ENCODE measurements at regions not wholly inside any gene's neighbourhood (a gene's known extent, or its start where the extent isn't known, plus 50 kb on each side); places are given as distances from the start of the nearest gene placed in this dataset.
"Not testable (repeated sequence)": the region's sequence is repeated elsewhere in the genome, so short reads cannot be mapped to it uniquely, and the experiment has no call there.

GRCh38 chr4:59676389-59676788, 1523.7 kb upstream of the ADGRL3 start (continued):
- no peak for TF ChIP-seq STAT1 (IDR thresholded peaks at IDR 0.05; ENCODE audit: unreplicated experiment)
- no peak for TF ChIP-seq CREB1 (CRISPR knock-in tag; IDR thresholded peaks at IDR 0.05; ENCODE audit: low read depth)
- no peak for TF ChIP-seq EZH2 (IDR thresholded peaks at IDR 0.05; ENCODE audit: low read depth, unreplicated experiment)
- no peak for TF ChIP-seq POLR2AphosphoS5 (IDR thresholded peaks at IDR 0.05; ENCODE audit: low read depth)
- no peak for TF ChIP-seq CTCF (conservative IDR thresholded peaks at IDR 0.05; ENCODE audit: low read depth in 2 of 2)
- TF ChIP-seq ZNF114 (CRISPR knock-in tag; IDR thresholded peaks at IDR 0.05): no peak

- not testable (repeated sequence) for DNase-seq (ENCODE audit: low spot score); H3K36me3 Mint-ChIP-seq (ENCODE audit: low read depth); H3K36me3 ChIP-seq (ENCODE audit: insufficient read depth); H3K27ac Mint-ChIP-seq; H3K4me3 ChIP-seq; H3K9me2 ChIP-seq (ENCODE audit: insufficient read depth); H3K4me3 Mint-ChIP-seq; H3K4me2 ChIP-seq; ATAC-seq; H4K20me1 ChIP-seq (replicated peaks; ENCODE audit: insufficient read depth); H3F3A ChIP-seq (replicated peaks; ENCODE audit: low read depth); H3K4me1 Mint-ChIP-seq; H3K27me3 ChIP-seq (ENCODE audit: insufficient read depth); H3K79me2 ChIP-seq (replicated peaks; ENCODE audit: insufficient read depth); H2AFZ ChIP-seq; H3K27me3 Mint-ChIP-seq (ENCODE audit: insufficient read depth, low read depth, poor library complexity); H3K4me1 ChIP-seq (ENCODE audit: insufficient read depth); H3K27ac ChIP-seq (ENCODE audit: low read depth); H3K9me3 Mint-ChIP-seq
Measured at GRCh38 chr4:59676992-59677391, 1523.1 kb upstream of the ADGRL3 start.

- H3K4me2 ChIP-seq: no peak overlapping the region
- no peaks in the 10 kb centered on the region for H3F3A ChIP-seq (replicated peaks; ENCODE audit: low read depth)
- no peaks in the 10 kb centered on the region for H3K36me3 ChIP-seq (ENCODE audit: insufficient read depth)
- H3K27me3 ChIP-seq (ENCODE audit: insufficient read depth): no peaks in the 10 kb centered on the region
- H3K9me3 Mint-ChIP-seq: no peaks in the 10 kb centered on the region
- H3K4me3 ChIP-seq: no peak overlapping the region
- no peaks in the 10 kb centered on the region for H3K27me3 Mint-ChIP-seq (ENCODE audit: insufficient read depth, low read depth, poor library complexity)
- no peaks in the 10 kb centered on the region for H4K20me1 ChIP-seq (replicated peaks; ENCODE audit: insufficient read depth)
- H3K4me1 Mint-ChIP-seq: no peaks in the 10 kb centered on the region
- H3K27ac ChIP-seq (ENCODE audit: low read depth): no peak overlapping the region
- no peak overlapping the region for H2AFZ ChIP-seq
- no peaks in the 10 kb centered on the region for H3K79me2 ChIP-seq (replicated peaks; ENCODE audit: insufficient read depth)
- H3K36me3 Mint-ChIP-seq (ENCODE audit: low read depth): no peaks in the 10 kb centered on the region
- no peak overlapping the region for H3K27ac Mint-ChIP-seq
- H3K9me2 ChIP-seq (ENCODE audit: insufficient read depth): peaks cover 3% of the 10 kb centered on the region; the same call in 1 of the 2 replicates
- no peak for DNase-seq (ENCODE audit: low spot score)
- H3K4me1 ChIP-seq (ENCODE audit: insufficient read depth): no peaks in the 10 kb centered on the region
- no peak for ATAC-seq
- no peak overlapping the region for H3K4me3 Mint-ChIP-seq
- TF ChIP-seq POLR2AphosphoS5 (IDR thresholded peaks at IDR 0.05; ENCODE audit: low read depth) (no peak), EZH2phosphoT487 (IDR thresholded peaks at IDR 0.05; ENCODE audit: unreplicated experiment) (no peak), ZNF114 (CRISPR knock-in tag; IDR thresholded peaks at IDR 0.05) (no peak), EZH2 (IDR thresholded peaks at IDR 0.05; ENCODE audit: low read depth, unreplicated experiment) (no peak), CTCF (conservative IDR thresholded peaks at IDR 0.05; ENCODE audit: low read depth in 2 of 2) (no peak), ZNF331 (CRISPR knock-in tag; IDR thresholded peaks at IDR 0.05; ENCODE audit: low read depth) (no peak), JUNB (IDR thresholded peaks at IDR 0.05; ENCODE audit: unreplicated experiment) (no peak), ZNF462 (CRISPR knock-in tag; IDR thresholded peaks at IDR 0.05) (no peak), NANOG (IDR thresholded peaks at IDR 0.05; ENCODE audit: borderline replicate concordance) (no peak), STAT1 (IDR thresholded peaks at IDR 0.05; ENCODE audit: unreplicated experiment) (no peak)
Measured at GRCh38 chr4:59685626-59686025, 1514.5 kb upstream of the ADGRL3 start.
